ENCODE measurements at regions not wholly inside any gene's neighbourhood (a gene's known extent, or its start where the extent isn't known, plus 50 kb on each side); places are given as distances from the start of the nearest gene placed in this dataset.

DNA sequence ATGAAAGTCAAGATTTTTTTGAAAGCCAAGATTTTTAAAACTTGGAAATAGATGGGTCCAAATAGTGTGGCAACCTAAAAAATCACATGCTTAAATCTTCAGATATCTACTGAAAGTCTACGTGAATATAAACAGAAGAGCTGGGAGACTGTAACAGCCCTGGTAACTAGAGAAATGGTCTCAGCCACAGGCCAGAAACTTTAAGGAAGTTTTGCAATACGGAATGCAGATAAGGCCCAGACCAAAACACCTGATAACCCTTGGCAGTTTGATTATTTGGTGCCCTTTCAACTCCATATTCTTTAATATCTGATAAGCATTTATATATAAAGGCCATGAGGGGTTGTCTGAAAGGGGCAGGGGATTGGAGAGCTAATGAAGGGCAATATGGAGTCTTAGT, 537.3 kb upstream of the TGFBR2 start:
- H2AK5ac ChIP-seq (ENCODE audit: low read length) = no peak overlapping the region
- WGBS (ENCODE audit: extremely low coverage, insufficient coverage, low lambda C conversion rate) = no CpG with 5 or more reads among the region's 2 CpGs

DNA sequence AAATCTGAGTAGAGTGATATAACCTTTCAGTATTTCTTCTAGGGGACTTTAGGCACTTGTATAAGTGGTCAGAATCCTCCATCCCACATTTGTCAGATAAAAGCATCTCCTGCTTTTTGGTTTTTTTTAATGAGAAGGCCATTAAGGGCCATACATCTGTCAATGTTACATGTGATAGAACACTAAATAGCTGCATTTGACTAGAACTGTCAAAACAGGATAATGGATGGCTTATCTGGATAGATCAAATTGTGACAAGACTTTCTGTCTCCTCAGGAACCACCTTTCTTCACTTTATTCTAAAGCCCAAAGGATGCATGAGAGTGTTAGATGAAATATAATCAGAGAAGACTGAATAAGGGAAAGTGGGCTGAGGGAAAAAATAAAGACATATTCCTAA, 533.4 kb upstream of the TGFBR2 start:
- Histone ChIP-seq H2BK5ac (ENCODE audit: low read length) (no peak overlapping the region), H4K5ac (ENCODE audit: low read length) (no peak overlapping the region)
- DNase-seq = no peak

More for the DNA sequence above, 537.3 kb upstream of the TGFBR2 start:
- no peak overlapping the region for H3K56ac ChIP-seq (ENCODE audit: low read length)
- H3K4me2 ChIP-seq (ENCODE audit: low read length) = no peak overlapping the region
- H3K23ac ChIP-seq (ENCODE audit: low read length) = no peak overlapping the region
- H2BK5ac ChIP-seq (ENCODE audit: low read length) = no peak overlapping the region
- no peak for DNase-seq
- no peak overlapping the region for H3K27ac ChIP-seq (ENCODE audit: low read depth, low read length)
- H3K79me1 ChIP-seq (ENCODE audit: low read length) = no peaks in the 10 kb centered on the region
- no peaks in the 10 kb centered on the region for H3K4me1 ChIP-seq (ENCODE audit: control insufficient read depth, low read depth, low read length)
- H3K36me3 ChIP-seq (ENCODE audit: control insufficient read depth, insufficient read depth, low read length) = no peaks in the 10 kb centered on the region
- no peak overlapping the region for H3K4me3 ChIP-seq (ENCODE audit: low read length)
- H3K79me2 ChIP-seq (ENCODE audit: control insufficient read depth, insufficient read depth, low read length) = no peaks in the 10 kb centered on the region
- H3K9ac ChIP-seq (ENCODE audit: low read length) = no peak overlapping the region
- no peak overlapping the region for H2BK15ac ChIP-seq (replicated peaks; ENCODE audit: low read depth)
- H3K27me3 ChIP-seq (ENCODE audit: insufficient read depth, low read length, poor library complexity) = no peaks in the 10 kb centered on the region
- H3K4ac ChIP-seq (ENCODE audit: low read depth, low read length) = no peak overlapping the region
- H3K18ac ChIP-seq (ENCODE audit: low read length) = no peak overlapping the region
- no peak overlapping the region for H2BK120ac ChIP-seq (ENCODE audit: low read depth, low read length)
- H4K8ac ChIP-seq (ENCODE audit: low read depth, low read length) = no peak overlapping the region
- H4K5ac ChIP-seq (ENCODE audit: low read length) = no peak overlapping the region

GRCh38 chr3:30073622-30074021, 532.8 kb upstream of the TGFBR2 start:
- no CpG with 5 or more reads among the region's 1 CpG for WGBS (ENCODE audit: extremely low coverage, insufficient coverage, low lambda C conversion rate)
- no peak for DNase-seq

More for the DNA sequence above, 533.4 kb upstream of the TGFBR2 start:
- Histone ChIP-seq H2AK5ac (ENCODE audit: low read length) (no peak overlapping the region), H3K4me3 (ENCODE audit: low read length) (no peak overlapping the region), H3K27me3 (ENCODE audit: insufficient read depth, low read length, poor library complexity) (no peaks in the 10 kb centered on the region), H2BK120ac (ENCODE audit: low read depth, low read length) (no peak overlapping the region), H2BK15ac (replicated peaks; ENCODE audit: low read depth) (no peak overlapping the region), H3K27ac (ENCODE audit: low read depth, low read length) (no peak overlapping the region), H3K4me1 (ENCODE audit: control insufficient read depth, low read depth, low read length) (no peaks in the 10 kb centered on the region), H4K8ac (ENCODE audit: low read depth, low read length) (no peak overlapping the region), H3K56ac (ENCODE audit: low read length) (no peak overlapping the region), H3K18ac (ENCODE audit: low read length) (no peak overlapping the region), H3K36me3 (ENCODE audit: control insufficient read depth, insufficient read depth, low read length) (no peaks in the 10 kb centered on the region), H3K9ac (ENCODE audit: low read length) (no peak overlapping the region), H3K79me1 (ENCODE audit: low read length) (no peaks in the 10 kb centered on the region), H3K4ac (ENCODE audit: low read depth, low read length) (no peak overlapping the region), H3K4me2 (ENCODE audit: low read length) (no peak overlapping the region), H3K79me2 (ENCODE audit: control insufficient read depth, insufficient read depth, low read length) (no peaks in the 10 kb centered on the region), H3K23ac (ENCODE audit: low read length) (no peak overlapping the region)

DNA sequence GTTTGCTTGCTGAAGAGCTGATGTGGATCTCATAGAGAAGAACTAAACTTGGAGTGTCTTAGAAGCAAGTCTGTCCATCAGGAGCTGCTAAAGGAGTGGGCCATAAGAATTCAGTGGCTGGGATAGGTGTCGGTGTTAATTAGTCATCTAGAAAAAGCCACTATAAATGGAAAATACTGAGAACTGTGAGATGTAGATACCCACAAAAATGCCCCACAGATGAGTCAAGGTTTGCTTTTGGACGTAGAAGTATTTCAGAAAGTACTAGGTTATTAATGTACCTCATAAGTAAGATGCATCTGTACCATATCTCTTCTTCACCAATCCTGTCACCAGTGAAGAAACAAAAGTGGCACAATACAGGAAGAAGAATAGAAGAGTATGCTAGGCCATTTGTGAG, 530.9 kb upstream of the TGFBR2 start:
- Histone ChIP-seq H2BK15ac (replicated peaks; ENCODE audit: low read depth) (no peak overlapping the region), H3K56ac (ENCODE audit: low read length) (no peak overlapping the region), H4K8ac (ENCODE audit: low read depth, low read length) (no peak overlapping the region), H2BK120ac (ENCODE audit: low read depth, low read length) (no peak overlapping the region), H3K27ac (ENCODE audit: low read depth, low read length) (no peak overlapping the region), H3K27me3 (ENCODE audit: insufficient read depth, low read length, poor library complexity) (no peaks in the 10 kb centered on the region), H3K9ac (ENCODE audit: low read length) (no peak overlapping the region), H3K79me2 (ENCODE audit: control insufficient read depth, insufficient read depth, low read length) (no peaks in the 10 kb centered on the region), H3K23ac (ENCODE audit: low read length) (no peak overlapping the region), H3K4me2 (ENCODE audit: low read length) (no peak overlapping the region), H3K36me3 (ENCODE audit: control insufficient read depth, insufficient read depth, low read length) (no peaks in the 10 kb centered on the region), H3K4me1 (ENCODE audit: control insufficient read depth, low read depth, low read length) (no peaks in the 10 kb centered on the region), H2AK5ac (ENCODE audit: low read length) (no peak overlapping the region), H3K4me3 (ENCODE audit: low read length) (no peak overlapping the region), H2BK5ac (ENCODE audit: low read length) (no peak overlapping the region), H4K5ac (ENCODE audit: low read length) (no peak overlapping the region), H3K18ac (ENCODE audit: low read length) (no peak overlapping the region), H3K79me1 (ENCODE audit: low read length) (no peaks in the 10 kb centered on the region), H3K4ac (ENCODE audit: low read depth, low read length) (no peak overlapping the region)
- DNase-seq = no peak
- WGBS (ENCODE audit: extremely low coverage, insufficient coverage, low lambda C conversion rate) = no CpG with 5 or more reads among the region's 2 CpGs

More at GRCh38 chr3:30073622-30074021, 532.8 kb upstream of the TGFBR2 start:
- no peak overlapping the region for H3K9ac ChIP-seq (ENCODE audit: low read length)
- no peaks in the 10 kb centered on the region for H3K79me1 ChIP-seq (ENCODE audit: low read length)
- H4K5ac ChIP-seq (ENCODE audit: low read length) = no peak overlapping the region
- no peak overlapping the region for H3K4ac ChIP-seq (ENCODE audit: low read depth, low read length)
- no peak overlapping the region for H4K8ac ChIP-seq (ENCODE audit: low read depth, low read length)
- no peak overlapping the region for H2BK120ac ChIP-seq (ENCODE audit: low read depth, low read length)
- no peak overlapping the region for H3K56ac ChIP-seq (ENCODE audit: low read length)
- H2BK15ac ChIP-seq (replicated peaks; ENCODE audit: low read depth) = no peak overlapping the region
- no peak overlapping the region for H3K27ac ChIP-seq (ENCODE audit: low read depth, low read length)
- H3K4me2 ChIP-seq (ENCODE audit: low read length) = no peak overlapping the region
- H3K4me1 ChIP-seq (ENCODE audit: control insufficient read depth, low read depth, low read length) = no peaks in the 10 kb centered on the region
- H3K36me3 ChIP-seq (ENCODE audit: control insufficient read depth, insufficient read depth, low read length) = no peaks in the 10 kb centered on the region
- no peak overlapping the region for H3K4me3 ChIP-seq (ENCODE audit: low read length)
- H3K18ac ChIP-seq (ENCODE audit: low read length) = no peak overlapping the region
- no peak overlapping the region for H2BK5ac ChIP-seq (ENCODE audit: low read length)
- H3K23ac ChIP-seq (ENCODE audit: low read length) = no peak overlapping the region
- H3K79me2 ChIP-seq (ENCODE audit: control insufficient read depth, insufficient read depth, low read length) = no peaks in the 10 kb centered on the region
- H2AK5ac ChIP-seq (ENCODE audit: low read length) = no peak overlapping the region
- H3K27me3 ChIP-seq (ENCODE audit: insufficient read depth, low read length, poor library complexity) = no peaks in the 10 kb centered on the region

DNA sequence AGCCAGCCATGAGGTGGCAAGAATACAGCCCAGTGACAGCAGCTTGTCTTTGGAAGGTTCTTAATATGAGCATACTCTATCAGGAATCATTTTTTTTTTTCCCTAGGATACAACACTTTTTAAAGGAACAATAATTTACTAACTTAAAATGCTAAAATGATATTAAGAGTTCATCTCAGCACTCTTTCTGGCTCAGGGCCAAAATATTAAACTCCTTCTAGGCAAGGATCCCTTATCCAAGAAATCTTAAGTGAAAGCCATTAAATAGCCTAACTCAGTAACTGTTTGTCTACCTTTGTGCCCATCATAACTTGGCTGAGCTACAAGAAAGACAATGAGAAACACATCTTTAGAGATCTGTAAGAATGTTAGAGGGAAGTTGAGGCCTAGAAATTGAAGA, 529.5 kb upstream of the TGFBR2 start:
- H3K18ac ChIP-seq (ENCODE audit: low read length) = no peak overlapping the region
- H3K4me3 ChIP-seq (ENCODE audit: low read length) = no peak overlapping the region
- H3K56ac ChIP-seq (ENCODE audit: low read length) = no peak overlapping the region
- H3K4me1 ChIP-seq (ENCODE audit: control insufficient read depth, low read depth, low read length) = no peaks in the 10 kb centered on the region
- DNase-seq = no peak
- no peaks in the 10 kb centered on the region for H3K27me3 ChIP-seq (ENCODE audit: insufficient read depth, low read length, poor library complexity)
- no peak overlapping the region for H4K5ac ChIP-seq (ENCODE audit: low read length)
- no peak overlapping the region for H2BK5ac ChIP-seq (ENCODE audit: low read length)
- H3K4me2 ChIP-seq (ENCODE audit: low read length) = no peak overlapping the region
- H3K4ac ChIP-seq (ENCODE audit: low read depth, low read length) = no peak overlapping the region
- H2BK120ac ChIP-seq (ENCODE audit: low read depth, low read length) = no peak overlapping the region
- no peak overlapping the region for H3K23ac ChIP-seq (ENCODE audit: low read length)
- no peaks in the 10 kb centered on the region for H3K36me3 ChIP-seq (ENCODE audit: control insufficient read depth, insufficient read depth, low read length)
- no peak overlapping the region for H2BK15ac ChIP-seq (replicated peaks; ENCODE audit: low read depth)
- H4K8ac ChIP-seq (ENCODE audit: low read depth, low read length) = no peak overlapping the region
- H3K79me2 ChIP-seq (ENCODE audit: control insufficient read depth, insufficient read depth, low read length) = no peaks in the 10 kb centered on the region
- no peaks in the 10 kb centered on the region for H3K79me1 ChIP-seq (ENCODE audit: low read length)
- no peak overlapping the region for H3K27ac ChIP-seq (ENCODE audit: low read depth, low read length)
- H2AK5ac ChIP-seq (ENCODE audit: low read length) = no peak overlapping the region
- H3K9ac ChIP-seq (ENCODE audit: low read length) = no peak overlapping the region

DNA sequence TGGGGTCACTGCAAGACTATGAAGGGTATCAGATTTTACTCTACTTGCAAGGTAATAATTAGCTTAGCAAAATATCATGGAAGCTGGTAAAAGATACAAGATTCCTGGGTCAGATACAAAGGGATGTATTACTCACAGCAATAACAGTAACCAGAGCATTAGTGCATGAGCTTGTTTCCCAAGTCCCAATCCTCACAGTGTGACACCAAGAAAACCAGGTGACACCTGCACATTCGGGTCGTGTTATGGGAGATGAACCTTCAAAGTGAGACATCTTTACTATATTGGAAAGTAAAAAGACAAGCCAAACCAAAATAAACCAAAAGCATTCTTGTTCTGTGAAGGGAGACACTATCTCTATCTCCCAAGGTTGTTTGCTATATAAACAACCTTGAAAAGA, 528.7 kb upstream of the TGFBR2 start:
- H4K8ac ChIP-seq (ENCODE audit: low read depth, low read length) = no peak overlapping the region
- H3K9ac ChIP-seq (ENCODE audit: low read length) = no peak overlapping the region
- no CpG with 5 or more reads among the region's 2 CpGs for WGBS (ENCODE audit: extremely low coverage, insufficient coverage, low lambda C conversion rate)
- H3K79me2 ChIP-seq (ENCODE audit: control insufficient read depth, insufficient read depth, low read length) = no peaks in the 10 kb centered on the region
- no peaks in the 10 kb centered on the region for H3K4me1 ChIP-seq (ENCODE audit: control insufficient read depth, low read depth, low read length)
- H3K23ac ChIP-seq (ENCODE audit: low read length) = no peak overlapping the region
- no peak overlapping the region for H2BK120ac ChIP-seq (ENCODE audit: low read depth, low read length)
- no peak overlapping the region for H2BK5ac ChIP-seq (ENCODE audit: low read length)
- no peak overlapping the region for H3K56ac ChIP-seq (ENCODE audit: low read length)
- no peak overlapping the region for H4K5ac ChIP-seq (ENCODE audit: low read length)
- no peak overlapping the region for H2AK5ac ChIP-seq (ENCODE audit: low read length)
- no peak for DNase-seq
- no peak overlapping the region for H3K4ac ChIP-seq (ENCODE audit: low read depth, low read length)
- no peak overlapping the region for H3K18ac ChIP-seq (ENCODE audit: low read length)
- no peak overlapping the region for H3K4me2 ChIP-seq (ENCODE audit: low read length)
- H3K36me3 ChIP-seq (ENCODE audit: control insufficient read depth, insufficient read depth, low read length) = no peaks in the 10 kb centered on the region
- no peak overlapping the region for H2BK15ac ChIP-seq (replicated peaks; ENCODE audit: low read depth)
- no peaks in the 10 kb centered on the region for H3K79me1 ChIP-seq (ENCODE audit: low read length)
- H3K27me3 ChIP-seq (ENCODE audit: insufficient read depth, low read length, poor library complexity) = no peaks in the 10 kb centered on the region
- H3K4me3 ChIP-seq (ENCODE audit: low read length) = no peak overlapping the region
- H3K27ac ChIP-seq (ENCODE audit: low read depth, low read length) = no peak overlapping the region

Data from mesendoderm (in vitro differentiated cells).